NCI-H2107 (cell line): ENCODE measurements at regions not wholly inside any gene's neighbourhood (a gene's known extent, or its start where the extent isn't known, plus 50 kb on each side); places are given as distances from the start of the nearest gene placed in this dataset.

Experiments used
- DNase-seq: peaks from one replicate; lab custom pipeline; 2025; lab: John Stamatoyannopoulos, UW

DNA sequence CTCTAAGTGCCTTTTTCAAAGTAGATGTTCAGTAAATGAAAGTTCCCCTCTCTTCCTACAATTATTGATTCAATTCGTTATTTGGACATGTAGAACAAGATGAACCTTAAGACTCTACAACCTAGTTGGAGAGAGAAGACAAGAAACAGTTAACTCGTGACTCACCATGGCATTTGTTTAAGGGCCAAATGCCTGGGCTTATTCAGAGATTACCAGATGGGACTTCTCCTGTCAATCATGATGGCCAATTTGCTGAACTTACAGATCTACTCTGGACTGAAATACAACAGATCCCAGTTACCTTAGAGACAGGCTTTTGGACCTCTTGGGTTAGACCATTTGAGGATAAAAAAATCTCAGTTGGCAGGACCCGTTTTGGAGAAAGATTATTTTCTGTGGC lies 93.5 kb downstream of the C1orf94 start:
- DNase-seq, result no peak

DNA sequence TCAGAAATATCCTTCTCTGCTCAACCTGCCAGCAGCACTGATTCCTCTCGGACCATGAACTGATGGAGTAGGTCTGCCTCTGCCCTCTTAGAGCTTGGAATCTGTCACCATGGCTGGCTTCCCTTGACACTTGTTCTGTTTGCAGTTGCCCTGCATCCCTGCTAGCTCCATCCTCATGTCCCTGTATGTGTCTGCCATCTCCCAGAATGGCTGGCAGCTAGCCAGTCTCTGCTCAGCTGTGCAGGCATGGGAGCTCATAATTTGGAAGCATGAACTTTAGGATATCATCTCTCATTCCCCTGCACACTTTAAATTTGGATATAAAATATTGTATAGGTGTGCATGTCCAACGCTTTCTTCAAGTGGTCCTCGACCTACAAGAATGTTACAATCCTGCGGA lies 95.4 kb downstream of the C1orf94 start:
- DNase-seq, result no peak

DNA sequence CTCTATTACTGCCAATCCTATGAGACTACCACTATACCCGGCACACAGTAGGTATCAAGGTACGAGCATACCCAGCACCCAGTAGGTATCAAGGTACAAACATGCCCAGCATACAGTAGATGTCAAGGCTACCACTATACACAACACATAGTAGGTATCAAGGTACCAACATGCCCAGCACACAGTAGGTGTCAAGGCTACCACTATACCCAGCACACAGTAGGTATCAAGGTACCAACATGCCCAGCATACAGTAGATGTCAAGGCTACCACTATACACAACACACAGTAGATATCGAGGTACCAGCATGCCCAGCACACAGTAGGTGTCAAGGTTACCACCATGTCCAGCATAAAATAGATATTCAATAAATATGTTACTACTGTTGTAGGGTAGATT lies 98.4 kb downstream of the C1orf94 start:
- DNase-seq, result no peak

DNA sequence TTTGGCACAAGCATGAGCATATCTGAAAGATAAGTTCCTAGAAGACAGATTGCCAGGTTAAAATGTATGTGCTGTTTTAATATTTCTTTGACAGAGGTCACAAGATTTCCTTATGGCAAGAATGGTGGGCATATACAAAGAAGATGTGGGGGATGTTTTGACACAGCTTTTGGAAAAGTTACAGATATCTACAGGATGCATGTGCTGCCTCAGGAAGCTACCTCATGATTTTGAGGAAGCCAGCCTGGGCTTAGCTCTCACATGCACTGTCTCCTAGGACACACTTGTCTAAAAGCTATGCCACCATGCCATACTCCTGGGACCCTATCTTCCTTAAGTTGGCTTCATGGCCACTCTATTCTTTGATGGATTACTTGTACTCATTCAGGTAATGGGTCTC lies 99.9 kb downstream of the C1orf94 start:
- DNase-seq, result no peak

DNA sequence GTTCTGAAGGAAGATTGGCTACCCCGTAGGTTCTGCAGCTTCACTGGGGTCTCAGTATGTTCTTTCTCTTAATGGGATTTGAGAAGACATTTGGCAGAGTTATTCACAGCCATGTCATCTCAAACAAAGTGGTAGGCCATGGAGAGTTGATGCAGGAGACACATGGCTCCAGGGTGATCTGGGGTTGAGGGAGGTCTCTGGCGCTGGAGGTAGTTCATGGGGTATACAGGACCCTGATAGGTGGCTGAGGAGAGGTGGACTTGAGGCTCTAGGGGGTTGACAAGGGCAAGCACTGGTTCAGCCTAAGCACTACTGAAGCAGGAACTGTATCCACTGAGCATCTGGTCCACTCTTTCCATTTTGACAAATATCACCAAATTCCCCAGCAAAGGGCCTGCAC lies 100.4 kb downstream of the C1orf94 start:
- no peak for DNase-seq

DNA sequence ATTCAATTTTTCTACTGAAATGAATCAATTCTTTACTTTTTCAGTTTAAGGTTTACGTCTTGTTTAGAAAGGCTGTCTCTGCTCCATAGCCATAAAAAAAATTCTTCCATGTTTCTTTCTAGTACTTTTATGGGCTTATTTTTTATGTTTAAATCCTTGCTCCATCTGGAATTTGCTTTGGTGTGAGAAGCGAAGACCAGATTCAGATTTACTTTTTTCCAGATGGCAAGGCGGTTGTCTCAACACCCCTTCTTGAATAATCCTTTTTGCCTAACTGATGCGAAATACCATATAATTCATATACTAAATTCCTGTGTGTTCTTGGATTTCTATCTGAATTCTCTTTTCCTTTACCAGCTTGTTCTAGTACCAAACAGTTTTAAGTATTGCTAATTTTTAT lies 101.5 kb downstream of the C1orf94 start:
- DNase-seq, result no peak

DNA sequence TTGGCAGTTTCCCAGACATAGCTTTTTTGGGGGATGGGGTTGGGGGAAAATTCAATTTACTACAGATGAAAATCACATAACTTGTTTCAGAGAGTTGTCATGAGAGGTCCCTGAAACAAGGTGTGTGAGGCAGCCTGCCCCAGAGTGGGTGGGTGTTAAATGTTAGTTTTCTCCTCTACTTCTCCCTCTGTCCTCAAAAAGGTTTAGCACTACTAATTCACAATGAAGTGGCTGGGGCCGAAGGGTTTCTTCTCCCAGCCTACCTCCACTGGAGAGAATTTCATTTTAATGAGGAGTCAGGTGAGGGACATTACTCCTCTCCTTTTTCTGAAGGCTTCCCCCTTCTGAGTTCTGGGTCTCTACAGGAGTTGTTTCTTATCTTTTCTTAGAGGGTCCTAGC lies 103.3 kb downstream of the C1orf94 start:
- DNase-seq, result no peak

DNA sequence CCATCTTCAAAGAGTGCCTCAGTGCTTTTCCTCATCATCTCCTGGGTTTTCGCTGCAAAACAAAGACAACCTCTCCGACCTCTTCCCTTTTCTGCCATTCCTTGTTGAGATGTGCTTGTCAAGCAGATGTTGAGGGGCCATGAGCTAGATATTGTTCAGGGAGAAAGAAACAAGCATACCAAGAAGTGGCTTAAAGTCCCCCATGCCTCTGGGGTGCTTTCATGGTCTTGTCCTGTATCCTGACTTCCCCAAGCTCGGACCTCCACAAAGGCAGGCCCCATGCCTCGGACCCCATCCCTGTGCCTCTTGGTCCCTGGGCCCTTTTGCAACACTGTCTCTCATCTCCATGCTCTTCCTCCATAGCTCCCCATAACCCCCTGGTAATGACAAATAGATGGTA lies 103.8 kb downstream of the C1orf94 start:
- no peak for DNase-seq

DNA sequence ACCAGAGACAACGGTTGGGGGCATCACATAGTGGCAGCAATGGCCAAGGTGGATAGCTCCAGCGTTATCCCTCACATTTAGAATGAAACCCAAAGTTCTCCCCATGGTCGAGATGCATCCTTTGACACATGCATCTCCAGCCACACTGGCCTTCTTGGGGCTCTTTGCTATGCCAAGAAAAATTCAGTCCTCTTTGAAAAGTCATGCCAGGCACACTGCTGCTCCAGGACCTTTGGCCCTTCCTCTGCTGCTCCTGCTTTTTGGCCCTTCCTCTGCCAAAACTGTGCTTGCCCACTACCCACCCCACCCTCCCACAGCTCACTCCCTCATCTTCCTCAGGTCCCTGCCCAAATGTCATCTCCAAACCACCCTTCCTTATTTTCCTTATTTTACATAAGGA lies 106.4 kb downstream of the C1orf94 start:
- no peak for DNase-seq

DNA sequence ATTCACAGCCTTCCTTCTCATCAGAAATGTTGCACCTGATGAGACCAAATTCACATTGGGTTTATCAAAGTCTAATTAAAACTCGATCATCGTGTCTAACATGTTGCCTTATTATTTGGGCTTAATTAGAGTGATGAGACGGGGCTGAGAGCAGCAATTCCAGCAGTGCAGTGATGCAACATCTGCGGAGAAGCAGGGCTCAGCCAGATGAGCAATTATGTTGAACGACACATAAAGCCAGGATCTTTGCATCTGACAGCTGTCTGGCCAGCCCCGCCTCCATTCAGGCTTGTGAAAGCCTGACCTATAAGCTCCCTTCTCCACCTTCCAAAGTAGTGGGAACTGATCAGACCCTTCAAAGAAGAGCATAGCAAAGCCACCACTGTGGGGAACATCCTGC lies 109.8 kb downstream of the C1orf94 start:
- no peak for DNase-seq

DNA sequence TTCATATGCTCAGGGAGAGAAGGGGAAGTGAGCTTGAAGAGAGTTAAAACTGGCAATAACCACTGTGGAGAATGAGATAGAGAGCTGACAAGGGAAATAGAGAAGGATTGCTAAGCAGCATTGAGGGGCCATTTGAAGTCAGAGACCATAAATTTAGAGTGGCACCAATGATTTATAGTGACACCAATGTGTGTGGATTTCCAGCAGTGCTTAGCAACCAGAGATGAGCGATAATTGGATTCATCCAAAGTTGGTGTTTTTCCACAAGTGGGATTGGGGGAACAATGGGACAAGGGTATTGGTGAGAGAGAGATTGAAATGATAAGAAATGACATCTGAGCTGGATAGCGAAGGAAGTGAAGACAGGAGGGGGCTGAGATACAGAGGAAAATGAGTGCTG lies 114.1 kb downstream of the C1orf94 start:
- DNase-seq, result no peak

DNA sequence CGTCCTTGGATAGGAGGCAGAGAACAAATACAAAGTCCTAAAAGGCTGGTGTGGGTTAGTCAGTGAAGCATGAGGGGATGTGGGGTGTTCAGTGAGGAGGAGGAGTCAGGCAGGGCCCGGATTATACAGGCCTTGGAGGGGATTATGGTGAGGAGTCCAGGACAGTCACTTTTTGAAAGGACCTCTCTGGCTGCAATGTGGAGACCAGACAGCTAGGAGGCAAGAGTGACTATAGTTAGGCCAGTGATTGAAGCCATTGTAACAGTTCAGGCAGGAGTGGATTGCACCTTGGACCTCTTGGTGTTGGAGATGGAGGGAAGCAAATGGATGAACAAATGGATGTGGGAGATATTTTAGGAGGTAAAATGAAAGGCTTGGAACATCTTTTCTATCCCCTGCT lies 115.8 kb downstream of the C1orf94 start:
- DNase-seq, result no peak

DNA sequence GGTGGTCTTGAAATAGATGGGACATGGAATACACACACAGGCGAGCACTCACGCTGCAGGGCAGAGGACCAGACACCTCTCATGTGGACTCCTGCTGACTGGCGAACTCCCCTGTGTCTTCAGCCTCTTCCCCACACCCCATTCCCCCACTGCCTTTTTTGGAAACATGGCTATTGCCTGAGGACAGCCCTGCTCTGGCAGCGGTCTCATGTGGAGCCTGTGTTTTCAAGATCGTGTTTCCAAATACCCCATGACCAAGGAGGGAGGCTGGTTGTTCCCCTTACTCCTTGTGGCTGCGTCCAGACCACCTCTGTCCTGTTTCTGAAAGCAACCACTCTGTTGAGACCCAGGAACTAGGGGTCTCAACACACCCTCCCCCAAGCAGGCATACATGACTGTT lies 119.4 kb downstream of the C1orf94 start:
- DNase-seq, result no peak

DNA sequence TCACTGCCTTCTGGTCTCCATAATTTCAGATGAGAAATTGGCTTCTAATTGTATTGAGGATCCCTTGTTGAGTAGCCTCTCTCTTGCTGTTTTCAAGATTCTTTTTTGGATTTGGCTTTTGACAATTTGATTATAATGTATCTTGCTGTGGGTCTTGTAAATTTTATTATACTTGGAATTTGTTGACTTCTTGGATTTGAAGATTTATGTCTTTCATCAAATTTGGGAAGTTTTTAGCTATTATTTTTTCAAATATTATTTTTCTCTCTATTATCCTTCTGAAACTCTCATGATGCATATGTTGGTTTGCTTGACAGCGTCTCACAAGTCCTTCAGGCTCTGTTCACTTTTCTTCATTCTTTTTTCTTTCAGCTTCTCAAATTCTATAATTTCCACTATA lies 126.1 kb downstream of the C1orf94 start:
- no peak for DNase-seq

DNA sequence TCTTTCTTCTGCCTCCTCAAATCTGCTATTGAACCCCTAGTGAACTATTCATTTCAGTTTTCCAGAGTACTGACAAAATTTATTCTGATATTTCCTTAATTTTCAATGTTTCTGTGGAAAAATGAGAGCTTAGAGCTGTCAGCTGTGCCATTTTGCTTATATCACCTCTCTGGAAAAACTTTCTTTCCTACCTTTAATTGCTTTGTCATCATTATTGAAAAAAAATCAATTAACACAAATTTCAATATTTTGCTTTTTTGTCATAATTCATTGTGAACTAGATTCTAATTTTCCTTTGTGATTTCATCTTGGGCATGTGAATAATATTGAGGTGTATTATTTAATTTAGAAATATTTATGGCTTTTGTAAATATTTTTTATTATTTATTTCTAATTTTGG lies 126.5 kb downstream of the C1orf94 start:
- no peak for DNase-seq

DNA sequence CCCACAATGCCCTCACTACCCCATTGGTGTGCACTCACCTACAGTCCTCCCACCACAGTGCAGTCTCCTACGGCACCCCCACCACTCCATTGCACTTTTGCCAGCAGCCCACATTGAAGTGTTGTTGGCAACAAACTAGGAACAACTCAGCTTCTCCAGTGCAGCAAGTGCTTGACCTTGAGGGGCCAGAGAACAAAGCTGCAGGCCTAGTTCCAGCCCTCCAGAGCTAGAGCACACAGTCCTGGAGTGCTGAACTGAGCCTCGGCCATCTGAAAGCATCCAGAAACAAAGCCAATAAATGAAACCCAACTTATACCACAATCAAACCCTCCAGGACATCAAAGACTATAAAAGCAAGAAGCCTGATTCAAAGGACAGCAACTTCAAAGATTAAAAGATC lies 129.9 kb downstream of the C1orf94 start:
- no peak for DNase-seq

DNA sequence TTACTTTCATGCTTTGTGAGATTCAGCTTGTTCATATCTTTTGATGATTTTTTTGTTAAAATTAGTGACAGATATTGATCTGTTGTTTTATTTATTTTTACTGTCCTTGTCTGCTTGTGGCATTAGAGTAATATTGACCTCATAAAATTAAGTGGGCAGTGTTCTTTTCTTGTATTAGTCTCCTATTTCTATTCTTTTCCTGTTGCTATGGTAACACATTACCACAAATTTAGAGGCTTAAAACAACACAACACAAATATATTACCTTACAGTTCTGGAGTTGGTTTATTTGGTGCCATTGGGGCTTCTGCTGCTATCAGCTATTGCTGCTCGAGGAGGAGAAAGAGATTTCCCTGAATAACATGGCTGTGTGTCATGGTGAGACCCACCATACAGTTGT lies 135.7 kb downstream of the C1orf94 start:
- DNase-seq, result no peak

DNA sequence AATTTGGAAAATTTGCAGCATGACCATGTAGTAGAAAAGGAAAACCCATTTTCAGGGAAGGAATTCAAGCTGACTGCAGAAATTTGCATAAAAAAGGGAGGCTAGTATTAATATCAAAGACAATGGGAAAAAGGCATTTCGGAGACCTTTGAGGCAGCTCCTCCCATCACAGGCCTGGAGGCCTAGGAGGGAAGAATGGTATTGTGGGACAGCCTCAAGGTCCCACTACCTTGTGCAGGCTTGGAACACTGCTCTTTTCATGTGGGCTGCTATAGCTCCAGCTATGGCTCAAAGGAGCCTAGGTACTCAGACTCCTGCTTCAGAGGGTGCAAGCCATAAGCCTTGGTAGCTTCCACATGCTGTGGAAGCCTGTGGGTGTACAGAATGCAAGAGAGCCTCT lies 139.3 kb downstream of the C1orf94 start:
- DNase-seq, result no peak

DNA sequence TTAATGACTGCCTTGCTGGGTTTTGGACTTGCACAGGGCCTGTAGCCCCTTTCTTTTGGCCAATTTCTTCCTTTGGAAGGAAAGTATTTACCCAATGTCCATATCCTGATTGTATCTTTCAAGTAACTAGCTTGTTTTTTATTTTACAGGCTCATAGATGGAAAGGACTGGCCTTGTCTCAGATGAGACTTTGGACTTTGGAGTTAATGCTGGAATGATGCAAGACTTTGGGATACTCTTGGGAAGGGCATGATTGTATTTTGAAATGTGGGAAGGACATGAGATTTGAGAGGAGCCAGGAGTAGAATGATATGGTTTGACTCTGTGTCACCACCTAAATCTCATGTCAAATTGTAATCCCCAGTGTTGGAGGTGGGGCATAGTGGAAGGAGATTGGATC lies 140.1 kb downstream of the C1orf94 start:
- no peak for DNase-seq

DNA sequence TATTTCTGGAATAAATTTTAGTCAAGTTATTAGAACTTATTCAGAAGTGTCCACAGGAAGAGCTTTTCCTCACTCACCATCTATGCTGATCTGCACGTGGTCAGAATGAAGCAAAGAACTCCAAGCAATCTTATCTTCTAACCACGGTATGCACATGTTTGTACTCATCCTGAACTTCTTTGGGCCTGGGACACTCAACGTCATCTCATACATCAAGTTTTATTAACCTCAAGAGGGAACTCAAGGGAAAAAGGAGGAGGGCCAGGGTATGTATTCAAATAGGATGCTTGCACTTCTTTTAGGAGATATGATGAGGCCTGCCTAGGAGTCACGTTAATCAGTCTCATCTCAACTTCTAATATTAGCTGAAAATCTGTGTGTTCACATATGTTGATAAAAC lies 142.5 kb downstream of the C1orf94 start:
- DNase-seq, result no peak

DNA sequence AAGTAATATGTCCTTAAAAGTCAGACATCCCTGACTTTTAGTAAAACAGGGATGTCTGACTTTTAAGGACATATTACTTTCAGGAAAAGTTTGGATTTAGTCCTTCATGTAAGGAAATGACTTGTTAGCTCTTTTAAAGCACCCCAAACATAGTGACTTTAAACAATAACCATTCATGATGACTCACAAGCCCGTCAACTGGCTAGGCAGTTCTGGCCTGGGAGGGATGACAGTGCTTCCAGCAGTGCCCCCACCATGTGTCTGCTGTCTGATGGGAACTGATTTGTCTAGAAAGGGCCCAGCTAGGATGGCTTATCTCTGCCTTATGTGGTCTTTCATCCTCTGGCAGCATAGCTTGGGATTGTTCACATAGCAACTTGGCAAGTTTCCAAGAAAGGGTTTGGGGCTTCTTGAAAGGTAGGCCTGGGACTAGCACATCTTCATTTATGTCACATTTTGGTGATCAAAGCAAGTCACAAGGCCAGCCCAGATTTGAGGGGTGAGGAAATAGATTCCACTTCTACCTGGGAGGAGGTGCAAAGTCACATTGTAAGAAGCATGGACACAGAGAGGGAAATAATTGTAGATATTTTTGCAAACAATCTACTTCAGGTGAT lies 143.5 kb downstream of the C1orf94 start:
- DNase-seq, result no peak

DNA sequence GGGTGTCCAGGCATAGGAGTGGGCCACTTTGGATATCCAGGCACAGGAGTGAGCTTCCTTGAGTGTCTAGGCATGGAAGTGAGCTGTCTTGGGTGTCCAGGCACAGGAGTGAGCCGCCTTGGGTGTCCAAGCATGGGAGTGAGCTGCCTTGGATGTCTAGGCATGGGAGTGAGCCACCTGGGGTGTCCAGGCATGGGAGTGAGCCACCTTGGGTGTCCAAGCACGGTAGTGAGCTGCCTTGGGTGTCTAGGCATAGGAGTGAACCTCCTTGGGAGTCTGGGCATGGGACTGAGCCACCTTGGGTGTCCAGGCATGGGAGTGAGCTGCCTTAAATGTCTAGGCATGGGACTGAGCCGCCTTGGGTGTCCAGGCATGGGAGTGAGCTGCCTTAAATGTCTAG lies 146.3 kb downstream of the C1orf94 start:
- DNase-seq, result no peak

DNA sequence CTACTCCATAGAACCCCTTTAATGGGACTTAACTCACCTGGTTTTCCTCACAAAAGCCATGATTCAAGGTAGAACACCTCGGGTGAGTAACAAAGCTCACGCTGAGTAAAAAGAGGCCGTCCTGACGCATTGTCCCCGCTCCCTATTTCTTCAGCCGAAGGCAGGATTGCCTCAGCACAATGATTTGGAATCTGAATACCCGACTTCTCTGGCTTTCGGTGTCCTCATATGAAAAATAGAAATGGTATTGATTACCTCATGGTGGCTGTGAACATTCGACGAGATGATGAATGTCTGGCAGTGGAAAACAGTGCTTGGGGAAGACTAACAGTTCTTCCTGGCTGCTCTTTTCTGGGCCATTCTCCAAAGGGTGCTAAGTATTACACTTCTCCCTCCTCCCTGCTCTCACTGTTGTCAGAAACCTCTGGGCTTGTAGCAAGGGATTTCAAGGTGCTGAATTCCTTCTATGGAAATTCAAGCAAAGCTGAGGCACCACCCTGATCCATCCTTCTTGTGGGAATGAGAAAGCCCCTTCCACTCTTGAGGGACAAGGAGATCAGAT lies 148.3 kb downstream of the C1orf94 start:
- no peak for DNase-seq

DNA sequence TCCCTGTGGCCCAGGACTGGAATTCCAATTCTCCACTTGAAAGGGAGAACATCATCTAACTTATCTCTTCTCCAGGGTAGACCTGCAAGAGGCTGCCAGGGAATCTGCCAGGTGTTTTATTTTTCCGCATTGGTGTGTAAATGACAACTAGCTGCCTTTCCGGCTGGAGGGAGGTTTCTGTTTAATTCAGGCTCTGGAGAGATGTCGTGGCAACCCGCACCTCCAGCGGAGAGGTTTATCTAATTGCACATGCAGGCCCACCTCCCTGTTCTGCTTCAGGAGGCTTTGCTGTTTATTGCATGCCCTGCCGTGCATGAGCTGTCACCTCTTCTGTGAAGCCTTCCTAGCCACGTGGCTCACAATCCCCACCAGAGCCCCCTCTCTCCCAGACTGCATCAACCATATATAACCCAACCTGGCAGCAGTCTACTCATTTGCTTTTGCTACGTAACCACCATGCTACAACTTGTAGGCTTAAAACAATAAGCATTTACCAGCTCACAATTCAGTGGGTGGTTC lies 151.6 kb downstream of the C1orf94 start:
- DNase-seq, result no peak
